ENCODE measurements at regions not wholly inside any gene's neighbourhood (a gene's known extent, or its start where the extent isn't known, plus 50 kb on each side); places are given as distances from the start of the nearest gene placed in this dataset.

DNA sequence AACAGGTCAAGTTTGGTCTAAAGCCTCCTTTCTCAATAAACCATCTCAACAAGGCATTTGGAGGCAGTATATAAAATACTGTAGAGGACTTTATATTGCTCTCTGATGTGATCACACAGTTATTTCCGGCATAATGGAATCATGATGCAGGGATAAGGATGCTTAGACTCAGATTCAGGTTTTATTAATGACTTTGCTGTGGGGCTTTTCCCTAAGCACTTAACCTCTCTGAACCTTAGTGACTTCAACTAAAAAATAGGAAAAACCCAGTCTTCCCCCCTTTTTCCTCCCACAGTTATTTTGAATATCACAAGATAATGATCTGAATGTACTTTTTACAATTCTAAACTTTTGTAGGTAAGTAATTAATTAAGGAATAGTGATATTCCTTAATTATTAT, 94.8 kb upstream of the TENM4 start:
- TF ChIP-seq CTCF (IDR thresholded peaks at IDR 0.05; ENCODE audit: low read length) = no peak
- TF ChIP-seq EZH2 (IDR thresholded peaks at IDR 0.05; ENCODE audit: borderline replicate concordance, low read length) = no peak

Data from OCI-LY1 (cell line).